ENCODE measurements at regions not wholly inside any gene's neighbourhood (a gene's known extent, or its start where the extent isn't known, plus 50 kb on each side); places are given as distances from the start of the nearest gene placed in this dataset.

DNA sequence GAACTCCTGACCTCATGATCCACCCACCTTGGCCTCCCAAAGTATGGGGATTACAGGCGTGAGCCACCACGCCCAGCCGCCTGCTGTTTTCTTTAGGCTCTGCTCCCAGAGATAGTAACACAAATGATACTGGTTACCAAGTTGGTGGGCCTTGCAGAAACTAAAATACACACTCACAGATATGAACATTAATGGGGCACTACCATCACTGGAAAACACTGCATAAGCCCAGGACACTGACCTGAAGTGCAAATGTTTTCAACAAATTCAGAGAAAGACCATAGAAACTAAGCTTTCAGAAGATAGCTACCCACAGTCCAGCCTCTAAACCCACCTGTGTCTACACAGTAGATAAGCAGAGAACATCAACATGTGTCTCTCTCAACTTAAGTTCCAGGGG is 180.5 kb downstream of the FCRL5 start:
- H3K36me3 ChIP-seq (replicated peaks in 1 of 2; ENCODE audit: control insufficient read depth in 1 of 2, insufficient read depth in 2 of 2, low read length in 2 of 2): no peaks in the 10 kb centered on the region
- intact Hi-C loops (cut with micrococcal nuclease): no loop called here
- H3K4me3 Mint-ChIP-seq: no peak overlapping the region
- H3K36me3 Mint-ChIP-seq: no peaks in the 10 kb centered on the region
- peak overlapping the region in 1 of 7 donors; percentile 21 for H3K27ac Mint-ChIP-seq
- no peak overlapping the region for H3K4me3 ChIP-seq (replicated peaks in 1 of 3; ENCODE audit: low read depth in 2 of 3, low read length in 3 of 3)
- H4K20me1 ChIP-seq (ENCODE audit: insufficient read depth, low read length): no peaks in the 10 kb centered on the region
- H3K79me2 ChIP-seq (ENCODE audit: insufficient read depth, low read length): no peaks in the 10 kb centered on the region
- H3K27ac ChIP-seq (ENCODE audit: low read depth in 1 of 2, low read length in 2 of 2): no peak overlapping the region
- H3K9me3 ChIP-seq (replicated peaks in 1 of 2; ENCODE audit: control insufficient read depth in 1 of 2, insufficient read depth in 1 of 2, low read length in 2 of 2): no peaks in the 10 kb centered on the region
- no peak for DNase-seq
- no peak overlapping the region for H3K4me2 ChIP-seq (replicated peaks; ENCODE audit: extremely low read depth, low read length, poor library complexity, severe bottlenecking)
- TF ChIP-seq, protein P1, sequence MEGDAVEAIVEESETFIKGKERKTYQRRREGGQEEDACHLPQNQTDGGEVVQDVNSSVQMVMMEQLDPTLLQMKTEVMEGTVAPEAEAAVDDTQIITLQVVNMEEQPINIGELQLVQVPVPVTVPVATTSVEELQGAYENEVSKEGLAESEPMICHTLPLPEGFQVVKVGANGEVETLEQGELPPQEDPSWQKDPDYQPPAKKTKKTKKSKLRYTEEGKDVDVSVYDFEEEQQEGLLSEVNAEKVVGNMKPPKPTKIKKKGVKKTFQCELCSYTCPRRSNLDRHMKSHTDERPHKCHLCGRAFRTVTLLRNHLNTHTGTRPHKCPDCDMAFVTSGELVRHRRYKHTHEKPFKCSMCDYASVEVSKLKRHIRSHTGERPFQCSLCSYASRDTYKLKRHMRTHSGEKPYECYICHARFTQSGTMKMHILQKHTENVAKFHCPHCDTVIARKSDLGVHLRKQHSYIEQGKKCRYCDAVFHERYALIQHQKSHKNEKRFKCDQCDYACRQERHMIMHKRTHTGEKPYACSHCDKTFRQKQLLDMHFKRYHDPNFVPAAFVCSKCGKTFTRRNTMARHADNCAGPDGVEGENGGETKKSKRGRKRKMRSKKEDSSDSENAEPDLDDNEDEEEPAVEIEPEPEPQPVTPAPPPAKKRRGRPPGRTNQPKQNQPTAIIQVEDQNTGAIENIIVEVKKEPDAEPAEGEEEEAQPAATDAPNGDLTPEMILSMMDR (IDR thresholded peaks at IDR 0.05): no peak
- no peak overlapping the region for H3K9ac ChIP-seq (ENCODE audit: insufficient read depth, low read length, poor library complexity, severe bottlenecking)
- WGBS (ENCODE audit: insufficient coverage): no CpG with 5 or more reads among the region's 3 CpGs
- no peaks in the 10 kb centered on the region for H3K9me3 Mint-ChIP-seq
- H3K27me3 ChIP-seq (ENCODE audit: control insufficient read depth in 2 of 2, insufficient read depth in 2 of 2, low read length in 2 of 2): no peaks in the 10 kb centered on the region
- no peak overlapping the region for H2AFZ ChIP-seq (ENCODE audit: insufficient read depth, low read depth, low read length, poor library complexity, severe bottlenecking)
- peaks cover 1 to 7% (median 5%) of the 10 kb centered on the region in 3 donors for H3K27me3 Mint-ChIP-seq (ENCODE audit: low read depth in 3 of 3)
- peaks cover under 1 to 3% of the 10 kb centered on the region in 2 donors for H3K4me1 ChIP-seq (ENCODE audit: control insufficient read depth in 1 of 2, insufficient read depth in 2 of 2, low read length in 2 of 2)
- H3K4me1 Mint-ChIP-seq: peaks cover 17% of the 10 kb centered on the region

GRCh38 chr1:157371221-157371620 is 181.1 kb downstream of the FCRL5 start:
- H3K36me3 Mint-ChIP-seq: no peaks in the 10 kb centered on the region

More at GRCh38 chr1:157371221-157371620, 181.1 kb downstream of the FCRL5 start:
- Mint-ChIP-seq H3K4me3 (no peak overlapping the region), H3K9me3 (no peaks in the 10 kb centered on the region), H3K27me3 (ENCODE audit: low read depth in 3 of 3) (peaks cover 1 to 7% (median 5%) of the 10 kb centered on the region in 3 donors), H3K27ac (no peak overlapping the region), H3K4me1 (peaks cover 16% of the 10 kb centered on the region)
- no peak overlapping the region for H3K9ac ChIP-seq (ENCODE audit: insufficient read depth, low read length, poor library complexity, severe bottlenecking)
- H2AFZ ChIP-seq (ENCODE audit: insufficient read depth, low read depth, low read length, poor library complexity, severe bottlenecking): no peak overlapping the region
- no peak for DNase-seq
- no peak overlapping the region for H3K4me2 ChIP-seq (replicated peaks; ENCODE audit: extremely low read depth, low read length, poor library complexity, severe bottlenecking)
- H3K9me3 ChIP-seq (replicated peaks in 1 of 2; ENCODE audit: control insufficient read depth in 1 of 2, insufficient read depth in 1 of 2, low read length in 2 of 2): no peaks in the 10 kb centered on the region
- no peak overlapping the region for H3K4me3 ChIP-seq (replicated peaks in 1 of 3; ENCODE audit: low read depth in 2 of 3, low read length in 3 of 3)
- TF ChIP-seq, protein P1 (IDR thresholded peaks at IDR 0.05): no peak
- intact Hi-C loops (cut with micrococcal nuclease): no loop called here
- H3K27me3 ChIP-seq (ENCODE audit: control insufficient read depth in 2 of 2, insufficient read depth in 2 of 2, low read length in 2 of 2): no peaks in the 10 kb centered on the region
- H4K20me1 ChIP-seq (ENCODE audit: insufficient read depth, low read length): no peaks in the 10 kb centered on the region
- H3K27ac ChIP-seq (ENCODE audit: low read depth in 1 of 2, low read length in 2 of 2): no peak overlapping the region
- no peaks in the 10 kb centered on the region for H3K36me3 ChIP-seq (replicated peaks in 1 of 2; ENCODE audit: control insufficient read depth in 1 of 2, insufficient read depth in 2 of 2, low read length in 2 of 2)
- H3K4me1 ChIP-seq (ENCODE audit: control insufficient read depth in 1 of 2, insufficient read depth in 2 of 2, low read length in 2 of 2): no peaks in the 10 kb centered on the region
- no peaks in the 10 kb centered on the region for H3K79me2 ChIP-seq (ENCODE audit: insufficient read depth, low read length)

All from CD14-positive monocyte (primary cell).